ENCODE measurements at regions not wholly inside any gene's neighbourhood (a gene's known extent, or its start where the extent isn't known, plus 50 kb on each side); places are given as distances from the start of the nearest gene placed in this dataset.

GRCh38 chr13:95498886-95499285, 53.6 kb upstream of the CLDN10 start (continued):
- no peak for TF ChIP-seq ZNF512 (CRISPR knock-in tag; IDR thresholded peaks at IDR 0.05; ENCODE audit: borderline replicate concordance)

- Mint-ChIP-seq H3K36me3 (peaks cover 13% of the 10 kb centered on the region), H3K4me1 (peaks cover 16% of the 10 kb centered on the region), H3K4me3 (no peak overlapping the region), H3K27ac (no peak overlapping the region), H3K9me3 (peaks cover 26% of the 10 kb centered on the region), H3K27me3 (ENCODE audit: low read depth) (peaks cover 25% of the 10 kb centered on the region)
- POLR2A ChIA-PET: no interaction called here
- DNase-seq (ENCODE audit: low spot score) (no peak), ATAC-seq (peak; percentile 79)
- CTCF ChIA-PET: interaction anchor here (2.0 kb wide), 1 partner anchor 52 kb away, joined by 5 read pairs; no protein-coding TSS in a partner anchor
- TF ChIP-seq ZNF425 (CRISPR knock-in tag; conservative IDR thresholded peaks at IDR 0.05) (no peak), ZBTB43 (CRISPR knock-in tag; IDR thresholded peaks at IDR 0.05) (no peak), ZNF281 (CRISPR knock-in tag; IDR thresholded peaks at IDR 0.05) (no peak), ZNF121 (CRISPR knock-in tag; IDR thresholded peaks at IDR 0.05) (no peak), ZNF263 (CRISPR knock-in tag; IDR thresholded peaks at IDR 0.05; ENCODE audit: low read depth) (no peak), ZSCAN18 (CRISPR knock-in tag; IDR thresholded peaks at IDR 0.05) (no peak), STAT6 (CRISPR knock-in tag; conservative IDR thresholded peaks at IDR 0.05; ENCODE audit: low read depth) (no peak), AFF4 (CRISPR knock-in tag; IDR thresholded peaks at IDR 0.05; ENCODE audit: borderline replicate concordance) (no peak), GRHL2 (CRISPR knock-in tag; IDR thresholded peaks at IDR 0.05; ENCODE audit: insufficient replicate concordance, severe bottlenecking) (no peak), SMAD4 (CRISPR knock-in tag; IDR thresholded peaks at IDR 0.05) (no peak), CREB1 (CRISPR knock-in tag; IDR thresholded peaks at IDR 0.05) (no peak), MXD4 (CRISPR knock-in tag; IDR thresholded peaks at IDR 0.05; ENCODE audit: borderline replicate concordance) (no peak)
These were observed 52.5 kb upstream of the CLDN10 start for GRCh38 chr13:95499811-95500712.
